ENCODE measurements at regions not wholly inside any gene's neighbourhood (a gene's known extent, or its start where the extent isn't known, plus 50 kb on each side); places are given as distances from the start of the nearest gene placed in this dataset.

GRCh38 chr4:28469886-28470285 lies 1609.2 kb downstream of the STIM2 start:
- TF ChIP-seq CTCF (IDR thresholded peaks at IDR 0.05 in 2 of 3, conservative IDR thresholded peaks at IDR 0.05 in 1 of 3; ENCODE audit: control insufficient read depth in 2 of 3, extremely low read depth in 1 of 3, insufficient read depth in 1 of 3, low read depth in 3 of 3, low read length in 3 of 3): no peak
- TF ChIP-seq SMC3 (IDR thresholded peaks at IDR 0.05; ENCODE audit: borderline replicate concordance, low read length): no peak
- no peak for TF ChIP-seq TAF1 (IDR thresholded peaks at IDR 0.05; ENCODE audit: borderline replicate concordance, low read depth, low read length)
- TF ChIP-seq POLR2A (IDR thresholded peaks at IDR 0.05; ENCODE audit: low read depth, low read length): no peak
- TF ChIP-seq JUND (IDR thresholded peaks at IDR 0.05; ENCODE audit: low read depth, low read length): no peak
- no peak for TF ChIP-seq POLR2AphosphoS2 (IDR thresholded peaks at IDR 0.05; ENCODE audit: low read depth, low read length)
- no peak for TF ChIP-seq EP300 (IDR thresholded peaks at IDR 0.05; ENCODE audit: borderline replicate concordance in 1 of 2, control insufficient read depth in 1 of 2, low read depth in 2 of 2, low read length in 2 of 2)
- no peak for TF ChIP-seq CREB1 (IDR thresholded peaks at IDR 0.05; ENCODE audit: low read depth)
- no peak for TF ChIP-seq ZNF274 (IDR thresholded peaks at IDR 0.05; ENCODE audit: insufficient read depth, insufficient read length)
- no peak for TF ChIP-seq PKNOX1 (IDR thresholded peaks at IDR 0.05)
- TF ChIP-seq CEBPB (IDR thresholded peaks at IDR 0.05; ENCODE audit: borderline replicate concordance in 1 of 2, low read depth in 2 of 2, low read length in 2 of 2): no peak
- TF ChIP-seq YY1 (IDR thresholded peaks at IDR 0.05; ENCODE audit: low read depth, low read length): no peak

Data from GM12878 (cell line).